ENCODE measurements at regions not wholly inside any gene's neighbourhood (a gene's known extent, or its start where the extent isn't known, plus 50 kb on each side); places are given as distances from the start of the nearest gene placed in this dataset.

DNA sequence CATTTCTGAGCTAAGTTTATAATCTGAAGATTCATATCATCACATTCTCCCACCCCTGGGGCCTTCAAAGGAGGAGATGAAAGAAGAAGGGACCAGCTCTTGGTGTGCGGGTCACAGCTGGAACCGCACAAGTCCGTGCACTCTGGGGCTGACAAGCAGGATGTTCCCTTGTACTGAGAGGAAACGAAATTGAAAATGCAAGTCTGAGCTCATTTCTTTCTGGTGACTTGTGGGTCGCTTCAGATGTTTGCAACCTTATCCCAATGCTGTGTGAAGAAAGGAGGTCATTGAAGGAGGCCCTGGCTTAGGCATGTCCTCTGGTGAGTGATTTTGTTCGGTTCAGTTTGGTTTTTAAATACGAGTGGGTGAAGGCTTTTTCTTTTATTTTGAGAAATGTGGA, 59.6 kb downstream of the C9orf152 start (continued):
- TF ChIP-seq IRF4 (IDR thresholded peaks at IDR 0.05; ENCODE audit: low read depth, low read length) (peak; percentile 49), RAD21 (IDR thresholded peaks at IDR 0.05; ENCODE audit: insufficient read depth, low read depth, low read length) (no peak), EED (IDR thresholded peaks at IDR 0.05; ENCODE audit: low read depth) (peak; percentile 91), MYB (IDR thresholded peaks at IDR 0.05; ENCODE audit: borderline replicate concordance, low read depth, low read length) (no peak), GABPA (IDR thresholded peaks at IDR 0.05; ENCODE audit: low read depth) (peak; percentile 53; the same call in 1 of the 2 replicates), CHD4 (IDR thresholded peaks at IDR 0.05) (no peak), POLR2AphosphoS2 (IDR thresholded peaks at IDR 0.05; ENCODE audit: low read depth, low read length) (no peak), EZH2 (IDR thresholded peaks at IDR 0.05; ENCODE audit: borderline replicate concordance, control insufficient read depth, low read depth, low read length) (no peak), POU2F2 (IDR thresholded peaks at IDR 0.05; ENCODE audit: borderline replicate concordance, low read depth, low read length) (peak; percentile 43; the same call in 2 of the 3 replicates), YBX1 (IDR thresholded peaks at IDR 0.05) (no peak)
- TF ChIP-seq, protein P1, sequence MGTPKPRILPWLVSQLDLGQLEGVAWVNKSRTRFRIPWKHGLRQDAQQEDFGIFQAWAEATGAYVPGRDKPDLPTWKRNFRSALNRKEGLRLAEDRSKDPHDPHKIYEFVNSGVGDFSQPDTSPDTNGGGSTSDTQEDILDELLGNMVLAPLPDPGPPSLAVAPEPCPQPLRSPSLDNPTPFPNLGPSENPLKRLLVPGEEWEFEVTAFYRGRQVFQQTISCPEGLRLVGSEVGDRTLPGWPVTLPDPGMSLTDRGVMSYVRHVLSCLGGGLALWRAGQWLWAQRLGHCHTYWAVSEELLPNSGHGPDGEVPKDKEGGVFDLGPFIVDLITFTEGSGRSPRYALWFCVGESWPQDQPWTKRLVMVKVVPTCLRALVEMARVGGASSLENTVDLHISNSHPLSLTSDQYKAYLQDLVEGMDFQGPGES (IDR thresholded peaks at IDR 0.05): no peak
- TF ChIP-seq, protein P2, sequence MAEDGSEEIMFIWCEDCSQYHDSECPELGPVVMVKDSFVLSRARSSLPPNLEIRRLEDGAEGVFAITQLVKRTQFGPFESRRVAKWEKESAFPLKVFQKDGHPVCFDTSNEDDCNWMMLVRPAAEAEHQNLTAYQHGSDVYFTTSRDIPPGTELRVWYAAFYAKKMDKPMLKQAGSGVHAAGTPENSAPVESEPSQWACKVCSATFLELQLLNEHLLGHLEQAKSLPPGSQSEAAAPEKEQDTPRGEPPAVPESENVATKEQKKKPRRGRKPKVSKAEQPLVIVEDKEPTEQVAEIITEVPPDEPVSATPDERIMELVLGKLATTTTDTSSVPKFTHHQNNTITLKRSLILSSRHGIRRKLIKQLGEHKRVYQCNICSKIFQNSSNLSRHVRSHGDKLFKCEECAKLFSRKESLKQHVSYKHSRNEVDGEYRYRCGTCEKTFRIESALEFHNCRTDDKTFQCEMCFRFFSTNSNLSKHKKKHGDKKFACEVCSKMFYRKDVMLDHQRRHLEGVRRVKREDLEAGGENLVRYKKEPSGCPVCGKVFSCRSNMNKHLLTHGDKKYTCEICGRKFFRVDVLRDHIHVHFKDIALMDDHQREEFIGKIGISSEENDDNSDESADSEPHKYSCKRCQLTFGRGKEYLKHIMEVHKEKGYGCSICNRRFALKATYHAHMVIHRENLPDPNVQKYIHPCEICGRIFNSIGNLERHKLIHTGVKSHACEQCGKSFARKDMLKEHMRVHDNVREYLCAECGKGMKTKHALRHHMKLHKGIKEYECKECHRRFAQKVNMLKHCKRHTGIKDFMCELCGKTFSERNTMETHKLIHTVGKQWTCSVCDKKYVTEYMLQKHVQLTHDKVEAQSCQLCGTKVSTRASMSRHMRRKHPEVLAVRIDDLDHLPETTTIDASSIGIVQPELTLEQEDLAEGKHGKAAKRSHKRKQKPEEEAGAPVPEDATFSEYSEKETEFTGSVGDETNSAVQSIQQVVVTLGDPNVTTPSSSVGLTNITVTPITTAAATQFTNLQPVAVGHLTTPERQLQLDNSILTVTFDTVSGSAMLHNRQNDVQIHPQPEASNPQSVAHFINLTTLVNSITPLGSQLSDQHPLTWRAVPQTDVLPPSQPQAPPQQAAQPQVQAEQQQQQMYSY (CRISPR knock-in tag; IDR thresholded peaks at IDR 0.05): no peak
- TF ChIP-seq, protein P3, sequence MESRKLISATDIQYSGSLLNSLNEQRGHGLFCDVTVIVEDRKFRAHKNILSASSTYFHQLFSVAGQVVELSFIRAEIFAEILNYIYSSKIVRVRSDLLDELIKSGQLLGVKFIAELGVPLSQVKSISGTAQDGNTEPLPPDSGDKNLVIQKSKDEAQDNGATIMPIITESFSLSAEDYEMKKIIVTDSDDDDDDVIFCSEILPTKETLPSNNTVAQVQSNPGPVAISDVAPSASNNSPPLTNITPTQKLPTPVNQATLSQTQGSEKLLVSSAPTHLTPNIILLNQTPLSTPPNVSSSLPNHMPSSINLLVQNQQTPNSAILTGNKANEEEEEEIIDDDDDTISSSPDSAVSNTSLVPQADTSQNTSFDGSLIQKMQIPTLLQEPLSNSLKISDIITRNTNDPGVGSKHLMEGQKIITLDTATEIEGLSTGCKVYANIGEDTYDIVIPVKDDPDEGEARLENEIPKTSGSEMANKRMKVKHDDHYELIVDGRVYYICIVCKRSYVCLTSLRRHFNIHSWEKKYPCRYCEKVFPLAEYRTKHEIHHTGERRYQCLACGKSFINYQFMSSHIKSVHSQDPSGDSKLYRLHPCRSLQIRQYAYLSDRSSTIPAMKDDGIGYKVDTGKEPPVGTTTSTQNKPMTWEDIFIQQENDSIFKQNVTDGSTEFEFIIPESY (IDR thresholded peaks at IDR 0.05): no peak
- TF ChIP-seq, protein P4, sequence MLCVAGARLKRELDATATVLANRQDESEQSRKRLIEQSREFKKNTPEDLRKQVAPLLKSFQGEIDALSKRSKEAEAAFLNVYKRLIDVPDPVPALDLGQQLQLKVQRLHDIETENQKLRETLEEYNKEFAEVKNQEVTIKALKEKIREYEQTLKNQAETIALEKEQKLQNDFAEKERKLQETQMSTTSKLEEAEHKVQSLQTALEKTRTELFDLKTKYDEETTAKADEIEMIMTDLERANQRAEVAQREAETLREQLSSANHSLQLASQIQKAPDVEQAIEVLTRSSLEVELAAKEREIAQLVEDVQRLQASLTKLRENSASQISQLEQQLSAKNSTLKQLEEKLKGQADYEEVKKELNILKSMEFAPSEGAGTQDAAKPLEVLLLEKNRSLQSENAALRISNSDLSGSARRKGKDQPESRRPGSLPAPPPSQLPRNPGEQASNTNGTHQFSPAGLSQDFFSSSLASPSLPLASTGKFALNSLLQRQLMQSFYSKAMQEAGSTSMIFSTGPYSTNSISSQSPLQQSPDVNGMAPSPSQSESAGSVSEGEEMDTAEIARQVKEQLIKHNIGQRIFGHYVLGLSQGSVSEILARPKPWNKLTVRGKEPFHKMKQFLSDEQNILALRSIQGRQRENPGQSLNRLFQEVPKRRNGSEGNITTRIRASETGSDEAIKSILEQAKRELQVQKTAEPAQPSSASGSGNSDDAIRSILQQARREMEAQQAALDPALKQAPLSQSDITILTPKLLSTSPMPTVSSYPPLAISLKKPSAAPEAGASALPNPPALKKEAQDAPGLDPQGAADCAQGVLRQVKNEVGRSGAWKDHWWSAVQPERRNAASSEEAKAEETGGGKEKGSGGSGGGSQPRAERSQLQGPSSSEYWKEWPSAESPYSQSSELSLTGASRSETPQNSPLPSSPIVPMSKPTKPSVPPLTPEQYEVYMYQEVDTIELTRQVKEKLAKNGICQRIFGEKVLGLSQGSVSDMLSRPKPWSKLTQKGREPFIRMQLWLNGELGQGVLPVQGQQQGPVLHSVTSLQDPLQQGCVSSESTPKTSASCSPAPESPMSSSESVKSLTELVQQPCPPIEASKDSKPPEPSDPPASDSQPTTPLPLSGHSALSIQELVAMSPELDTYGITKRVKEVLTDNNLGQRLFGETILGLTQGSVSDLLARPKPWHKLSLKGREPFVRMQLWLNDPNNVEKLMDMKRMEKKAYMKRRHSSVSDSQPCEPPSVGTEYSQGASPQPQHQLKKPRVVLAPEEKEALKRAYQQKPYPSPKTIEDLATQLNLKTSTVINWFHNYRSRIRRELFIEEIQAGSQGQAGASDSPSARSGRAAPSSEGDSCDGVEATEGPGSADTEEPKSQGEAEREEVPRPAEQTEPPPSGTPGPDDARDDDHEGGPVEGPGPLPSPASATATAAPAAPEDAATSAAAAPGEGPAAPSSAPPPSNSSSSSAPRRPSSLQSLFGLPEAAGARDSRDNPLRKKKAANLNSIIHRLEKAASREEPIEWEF (IDR thresholded peaks at IDR 0.05; ENCODE audit: insufficient replicate concordance, low read depth, low read length): peak; percentile 18
- TF ChIP-seq, protein P5, sequence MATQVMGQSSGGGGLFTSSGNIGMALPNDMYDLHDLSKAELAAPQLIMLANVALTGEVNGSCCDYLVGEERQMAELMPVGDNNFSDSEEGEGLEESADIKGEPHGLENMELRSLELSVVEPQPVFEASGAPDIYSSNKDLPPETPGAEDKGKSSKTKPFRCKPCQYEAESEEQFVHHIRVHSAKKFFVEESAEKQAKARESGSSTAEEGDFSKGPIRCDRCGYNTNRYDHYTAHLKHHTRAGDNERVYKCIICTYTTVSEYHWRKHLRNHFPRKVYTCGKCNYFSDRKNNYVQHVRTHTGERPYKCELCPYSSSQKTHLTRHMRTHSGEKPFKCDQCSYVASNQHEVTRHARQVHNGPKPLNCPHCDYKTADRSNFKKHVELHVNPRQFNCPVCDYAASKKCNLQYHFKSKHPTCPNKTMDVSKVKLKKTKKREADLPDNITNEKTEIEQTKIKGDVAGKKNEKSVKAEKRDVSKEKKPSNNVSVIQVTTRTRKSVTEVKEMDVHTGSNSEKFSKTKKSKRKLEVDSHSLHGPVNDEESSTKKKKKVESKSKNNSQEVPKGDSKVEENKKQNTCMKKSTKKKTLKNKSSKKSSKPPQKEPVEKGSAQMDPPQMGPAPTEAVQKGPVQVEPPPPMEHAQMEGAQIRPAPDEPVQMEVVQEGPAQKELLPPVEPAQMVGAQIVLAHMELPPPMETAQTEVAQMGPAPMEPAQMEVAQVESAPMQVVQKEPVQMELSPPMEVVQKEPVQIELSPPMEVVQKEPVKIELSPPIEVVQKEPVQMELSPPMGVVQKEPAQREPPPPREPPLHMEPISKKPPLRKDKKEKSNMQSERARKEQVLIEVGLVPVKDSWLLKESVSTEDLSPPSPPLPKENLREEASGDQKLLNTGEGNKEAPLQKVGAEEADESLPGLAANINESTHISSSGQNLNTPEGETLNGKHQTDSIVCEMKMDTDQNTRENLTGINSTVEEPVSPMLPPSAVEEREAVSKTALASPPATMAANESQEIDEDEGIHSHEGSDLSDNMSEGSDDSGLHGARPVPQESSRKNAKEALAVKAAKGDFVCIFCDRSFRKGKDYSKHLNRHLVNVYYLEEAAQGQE (IDR thresholded peaks at IDR 0.05; ENCODE audit: low read depth, low read length): no peak
